Left lung (tissue), 4 donors: ENCODE measurements at regions not wholly inside any gene's neighbourhood (a gene's known extent, or its start where the extent isn't known, plus 50 kb on each side); places are given as distances from the start of the nearest gene placed in this dataset.
"Not testable (repeated sequence)": the region's sequence is repeated elsewhere in the genome, so short reads cannot be mapped to it uniquely, and the experiment has no call there.

Source experiments
- ATAC-seq: fragments of 200-7000 bp; cut with Tn5 transposase; one replicate; pipeline ENCODE4 v1.9.1; 2020; ENCODE audit warnings: moderate library complexity
- DNase-seq, 4 donors: peaks; one replicate each; pipeline ENCODE4 v3.0.0-alpha.2; 2013 to 2020
- H3K27ac ChIP-seq, 2 donors: fragments of 200-600 bp; sonication (generic) in 1 of 2; one replicate each; pipeline versions ENCODE4 v1.5.0 to v1.8.0; 2020 to 2021
- H3K27me3 ChIP-seq, 2 donors: fragments of 200-600 bp; sonication (generic) in 1 of 2; one replicate each; pipeline versions ENCODE4 v1.5.0 to v1.8.0; 2020 to 2021
- H3K36me3 ChIP-seq, 2 donors: fragments of 200-600 bp; sonication (generic) in 1 of 2; one replicate each; pipeline versions ENCODE4 v1.5.0 to v1.8.0; 2020 to 2021
- H3K4me1 ChIP-seq, 2 donors: fragments of 200-600 bp; one replicate each; pipeline ENCODE4 v1.8.0; 2021
- H3K4me3 ChIP-seq, 2 donors: fragments of 200-600 bp; sonication (generic) in 1 of 2; one replicate each; pipeline versions ENCODE4 v1.5.0 to v1.8.0; 2020 to 2021; ENCODE audit warnings: mild to moderate bottlenecking in 1 of 2
- H3K9me3 ChIP-seq, 2 donors: fragments of 200-600 bp; sonication (generic) in 1 of 2; one replicate each; pipeline versions ENCODE4 v1.5.0 to v1.8.0; 2020 to 2021
- intact Hi-C, 2 donors: fragments of 100-400 bp; cut with DNase I; formaldehyde crosslinking; loops; one replicate each; pipeline versions ENCODE4 v1.11.2 to v1.14.2; 2022
- TF ChIP-seq, protein P1 (sequence below), 2 donors: fragments of 200-600 bp; sonication (generic) in 1 of 2; IDR thresholded peaks; one replicate each; pipeline versions ENCODE4 v1.5.0 to v1.8.0; 2021; ENCODE audit warnings: antibody characterized with exemption in 2 of 2
- donor health status: DM: no; HTN: yes; CAD: no.
- donor health status: DM: no; HTN: no; CAD: no.

DNA sequence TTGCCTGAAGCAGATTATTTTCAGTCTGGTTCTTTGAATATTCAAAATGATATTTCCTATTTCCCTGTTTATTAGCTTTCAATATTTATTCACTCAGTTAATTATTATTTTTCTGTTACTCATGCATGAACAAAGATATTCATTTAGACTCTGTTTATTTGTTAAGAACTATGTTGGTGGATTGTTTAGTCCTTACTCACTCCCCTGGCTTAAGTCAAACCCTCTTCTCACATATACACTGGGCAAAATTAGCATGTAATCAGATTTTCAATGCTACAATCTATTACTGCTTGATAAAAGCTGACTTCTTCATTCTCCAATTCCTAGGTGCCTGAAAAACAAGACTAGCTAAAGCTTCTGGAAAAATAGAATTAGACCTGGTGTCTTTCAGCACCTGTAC is 335.8 kb downstream of the FAT4 start:
- TF ChIP-seq, protein P1, sequence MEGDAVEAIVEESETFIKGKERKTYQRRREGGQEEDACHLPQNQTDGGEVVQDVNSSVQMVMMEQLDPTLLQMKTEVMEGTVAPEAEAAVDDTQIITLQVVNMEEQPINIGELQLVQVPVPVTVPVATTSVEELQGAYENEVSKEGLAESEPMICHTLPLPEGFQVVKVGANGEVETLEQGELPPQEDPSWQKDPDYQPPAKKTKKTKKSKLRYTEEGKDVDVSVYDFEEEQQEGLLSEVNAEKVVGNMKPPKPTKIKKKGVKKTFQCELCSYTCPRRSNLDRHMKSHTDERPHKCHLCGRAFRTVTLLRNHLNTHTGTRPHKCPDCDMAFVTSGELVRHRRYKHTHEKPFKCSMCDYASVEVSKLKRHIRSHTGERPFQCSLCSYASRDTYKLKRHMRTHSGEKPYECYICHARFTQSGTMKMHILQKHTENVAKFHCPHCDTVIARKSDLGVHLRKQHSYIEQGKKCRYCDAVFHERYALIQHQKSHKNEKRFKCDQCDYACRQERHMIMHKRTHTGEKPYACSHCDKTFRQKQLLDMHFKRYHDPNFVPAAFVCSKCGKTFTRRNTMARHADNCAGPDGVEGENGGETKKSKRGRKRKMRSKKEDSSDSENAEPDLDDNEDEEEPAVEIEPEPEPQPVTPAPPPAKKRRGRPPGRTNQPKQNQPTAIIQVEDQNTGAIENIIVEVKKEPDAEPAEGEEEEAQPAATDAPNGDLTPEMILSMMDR (IDR thresholded peaks at IDR 0.05) = no peak
- ATAC-seq = no peak
- H3K27ac ChIP-seq = no peak overlapping the region
- H3K27me3 ChIP-seq = no peaks in the 10 kb centered on the region
- intact Hi-C loops = no loop called here
- DNase-seq = no peak
- H3K4me1 ChIP-seq = no peaks in the 10 kb centered on the region
- no peaks in the 10 kb centered on the region for H3K36me3 ChIP-seq
- peaks cover 0 to 6% of the 10 kb centered on the region in 2 donors for H3K9me3 ChIP-seq
- H3K4me3 ChIP-seq = no peak overlapping the region

DNA sequence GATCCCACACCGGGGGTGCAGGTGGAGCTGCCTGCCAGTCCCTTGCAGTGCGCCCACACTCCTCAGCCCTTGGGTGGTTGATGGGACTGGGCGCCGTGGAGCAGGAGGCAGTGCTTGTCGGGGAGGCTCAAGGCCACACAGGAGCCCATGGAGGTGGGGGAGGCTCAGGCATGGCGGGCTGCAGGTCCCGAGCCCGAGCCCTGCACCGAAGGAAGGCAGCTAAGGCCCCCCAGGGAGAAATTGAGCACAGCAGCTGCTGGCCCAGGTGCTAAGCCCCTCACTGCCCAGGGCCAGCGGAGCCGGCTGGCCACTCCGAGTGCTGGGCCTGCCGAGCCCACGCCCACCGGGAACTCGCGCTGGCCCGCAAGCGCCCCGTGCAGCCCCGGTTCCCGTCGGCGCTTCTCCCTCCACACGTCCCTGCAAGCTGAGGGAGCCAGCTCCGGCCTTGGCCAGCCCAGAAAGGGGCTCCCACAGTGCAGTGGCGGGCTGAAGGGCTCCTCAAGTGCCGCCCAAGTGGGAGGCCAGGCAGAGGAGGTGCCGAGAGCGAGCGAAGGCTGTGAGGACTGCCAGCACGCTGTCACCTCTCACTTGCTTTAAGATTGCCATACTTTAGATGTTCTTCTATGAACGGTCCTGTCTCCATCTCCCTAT is 337.1 kb downstream of the FAT4 start:
- H3K4me1 ChIP-seq, H3K36me3 ChIP-seq, ATAC-seq, intact Hi-C loops, H3K27me3 ChIP-seq, H3K9me3 ChIP-seq, H3K4me3 ChIP-seq, H3K27ac ChIP-seq: not testable (repeated sequence)
- DNase-seq = peak in 1 of 4 donors; percentile 53

DNA sequence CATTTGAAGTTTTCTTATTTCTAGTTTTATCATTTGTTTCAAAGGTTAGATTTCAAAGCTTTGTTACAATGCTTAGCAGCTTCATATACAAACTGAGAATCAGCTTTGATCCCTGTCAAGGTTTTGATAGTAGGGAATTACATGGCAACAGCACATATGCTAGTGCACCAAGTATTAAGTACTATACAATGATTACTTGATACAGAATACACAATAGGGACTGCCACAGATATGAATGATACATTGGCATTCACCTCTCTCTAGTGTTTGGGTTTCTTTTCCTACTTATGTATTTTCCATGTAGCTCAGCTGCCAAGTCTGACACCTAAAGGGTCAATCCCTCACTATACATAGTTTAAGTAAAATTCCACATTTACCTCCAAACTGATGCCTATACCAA is 344.0 kb downstream of the FAT4 start:
- no peaks in the 10 kb centered on the region for H3K36me3 ChIP-seq
- no peak for ATAC-seq
- no peaks in the 10 kb centered on the region for H3K27me3 ChIP-seq

DNA sequence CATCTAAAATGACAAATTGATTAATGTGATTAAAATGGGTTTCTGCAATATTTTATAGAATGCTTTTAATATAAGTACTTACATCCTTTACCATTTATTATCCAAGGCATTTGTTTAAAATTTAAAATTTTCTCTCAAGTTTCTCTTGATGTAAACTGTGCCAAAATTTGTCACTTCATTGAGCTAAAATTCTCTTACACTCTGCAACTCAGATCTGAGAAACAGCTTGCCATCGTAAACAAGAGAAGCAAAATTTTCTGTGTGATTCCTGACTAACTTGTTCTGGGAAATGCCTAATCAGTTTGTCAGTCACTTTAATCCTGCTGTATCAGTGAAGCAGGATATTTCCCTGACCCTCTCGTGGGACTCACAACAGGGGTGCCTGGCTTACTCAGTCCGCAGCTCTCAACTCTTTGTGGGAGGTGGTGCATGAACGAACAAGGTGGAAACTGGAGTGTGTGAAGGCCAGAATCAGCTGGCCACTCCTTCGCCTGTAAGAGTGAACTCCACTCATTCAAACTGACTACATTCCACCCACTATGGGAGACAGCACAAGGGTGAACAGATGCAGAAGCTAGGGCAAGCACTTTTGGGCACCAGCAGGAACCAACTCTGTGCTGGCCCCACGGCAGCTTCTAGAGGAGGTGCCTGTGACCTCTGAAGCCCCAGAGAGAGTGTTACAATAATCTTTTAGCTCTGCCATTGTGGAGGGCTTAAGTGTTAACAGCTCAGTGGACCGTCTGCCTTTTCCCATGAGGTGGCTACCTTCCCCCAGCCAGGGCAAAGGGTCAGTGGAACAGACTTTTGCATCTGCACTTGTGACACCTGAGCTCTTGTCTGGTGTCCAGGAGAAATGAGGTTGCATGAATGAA is 349.4 kb downstream of the FAT4 start:
- no peak overlapping the region for H3K4me3 ChIP-seq
- no peak overlapping the region for H3K27ac ChIP-seq
- H3K27me3 ChIP-seq = no peaks in the 10 kb centered on the region
- DNase-seq (no peak), ATAC-seq (no peak)
- H3K4me1 ChIP-seq = no peaks in the 10 kb centered on the region
- H3K9me3 ChIP-seq = peaks cover 0 to 9% of the 10 kb centered on the region in 2 donors
- intact Hi-C loops = no loop called here
- no peaks in the 10 kb centered on the region for H3K36me3 ChIP-seq
- TF ChIP-seq, protein P1 (IDR thresholded peaks at IDR 0.05) = no peak

More for the DNA sequence above, 344.0 kb downstream of the FAT4 start:
- TF ChIP-seq, protein P1 (IDR thresholded peaks at IDR 0.05) = no peak
- intact Hi-C loops = no loop called here
- no peak for DNase-seq
- Histone ChIP-seq H3K4me1 (no peaks in the 10 kb centered on the region), H3K27ac (no peak overlapping the region), H3K9me3 (no peaks in the 10 kb centered on the region), H3K4me3 (no peak overlapping the region)

DNA sequence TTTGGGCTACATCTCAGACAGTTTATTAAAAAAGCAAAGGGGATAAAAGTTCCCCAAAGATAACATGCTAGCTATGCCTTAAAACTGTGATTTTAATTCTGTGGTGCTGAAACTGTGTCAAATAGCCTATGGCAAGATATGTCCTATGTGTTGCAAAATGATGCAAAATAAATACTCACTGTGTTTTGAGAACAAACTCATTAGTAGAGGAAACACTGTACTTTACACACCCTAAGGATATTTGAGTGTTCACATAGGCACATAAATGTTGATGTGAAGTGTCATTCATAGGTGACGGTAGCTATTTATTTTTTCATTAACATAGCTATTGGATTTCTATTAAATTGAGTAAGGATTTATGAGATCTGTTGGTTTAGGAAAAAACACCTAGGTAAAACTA is 351.9 kb downstream of the FAT4 start:
- no peaks in the 10 kb centered on the region for H3K36me3 ChIP-seq
- peaks cover 0 to 9% of the 10 kb centered on the region in 2 donors for H3K9me3 ChIP-seq
- H3K4me1 ChIP-seq = no peaks in the 10 kb centered on the region
- H3K4me3 ChIP-seq = no peak overlapping the region
- DNase-seq (no peak), ATAC-seq (peak; percentile 89)
- H3K27ac ChIP-seq = no peak overlapping the region
- intact Hi-C loops = no loop called here
- TF ChIP-seq, protein P1 (IDR thresholded peaks at IDR 0.05) = no peak
- H3K27me3 ChIP-seq = no peaks in the 10 kb centered on the region
